ENCODE measurements at regions not wholly inside any gene's neighbourhood (a gene's known extent, or its start where the extent isn't known, plus 50 kb on each side); places are given as distances from the start of the nearest gene placed in this dataset.
"Not testable (repeated sequence)": the region's sequence is repeated elsewhere in the genome, so short reads cannot be mapped to it uniquely, and the experiment has no call there.

GRCh38 chr1:157460381-157460780 lies 91.9 kb downstream of the FCRL5 start:
- no peak for DNase-seq (ENCODE audit: low read depth in 2 of 2)

DNA sequence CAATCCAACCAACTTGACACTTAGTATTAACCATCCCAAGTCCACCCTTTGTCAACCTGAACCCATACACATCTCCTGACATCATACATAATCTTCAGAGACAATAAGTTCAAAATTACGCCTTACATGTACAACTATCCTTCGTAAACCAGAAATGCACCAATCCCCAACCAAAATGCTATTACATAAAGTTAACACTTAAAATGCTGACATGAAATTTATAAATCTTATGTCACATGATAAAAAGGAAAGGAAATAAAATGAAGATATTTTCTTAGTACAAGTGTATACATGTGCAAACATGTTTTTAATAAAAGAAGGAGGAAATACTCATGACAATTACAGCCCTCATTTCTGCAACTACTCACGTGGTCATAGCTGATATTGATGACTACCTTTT lies 95.0 kb downstream of the FCRL5 start:
- DNase-seq (ENCODE audit: low read depth in 2 of 2), result no peak

- no peak for DNase-seq (ENCODE audit: low read depth in 2 of 2)
Observed at GRCh38 chr1:157455318-157455717, 97.0 kb downstream of the FCRL5 start.

DNA sequence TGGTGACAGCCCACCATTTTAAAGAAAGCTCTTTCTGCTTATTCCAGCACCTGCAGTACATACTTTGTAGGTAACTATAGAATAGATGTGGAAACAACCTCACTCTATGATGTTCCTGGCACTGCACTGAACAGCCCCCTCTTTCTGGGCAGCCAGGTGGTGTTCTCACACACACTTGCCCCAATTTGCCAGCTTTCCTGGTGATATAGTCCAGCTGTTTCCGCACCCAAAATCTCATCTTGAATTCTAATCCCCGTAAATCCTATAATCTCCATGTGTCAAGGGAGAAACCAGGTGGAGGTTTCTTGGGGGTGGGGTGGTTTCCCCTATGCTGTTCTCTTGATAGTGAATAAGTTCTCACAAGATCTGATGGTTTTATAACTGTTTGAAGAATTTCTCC lies 102.2 kb downstream of the FCRL5 start:
- DNase-seq (ENCODE audit: low read depth in 2 of 2), result no peak

DNA sequence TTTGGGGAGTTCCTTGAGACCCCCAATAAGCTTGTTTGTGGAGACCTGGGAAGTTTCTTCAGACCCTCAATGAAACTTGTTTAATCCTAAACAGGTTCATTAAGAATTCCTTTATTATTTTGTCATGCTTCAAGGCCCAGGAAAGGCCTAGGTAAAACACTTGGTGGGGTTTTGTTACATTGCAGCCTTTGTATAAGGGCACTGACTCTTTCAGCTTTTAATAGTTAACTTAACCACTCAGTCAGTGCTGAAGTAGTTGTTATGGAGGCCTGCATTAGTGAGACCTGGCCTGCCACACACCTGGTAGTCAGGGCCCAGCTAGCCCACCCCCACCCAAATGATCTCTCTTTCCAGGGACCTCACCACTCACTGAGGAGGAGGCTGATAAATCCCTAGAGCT lies 103.7 kb downstream of the FCRL5 start:
- DNase-seq (ENCODE audit: low read depth in 2 of 2), result no peak

- DNase-seq (ENCODE audit: low read depth in 2 of 2), result not testable (repeated sequence)
Observed at GRCh38 chr1:157446356-157446755, 106.0 kb downstream of the FCRL5 start.

DNA sequence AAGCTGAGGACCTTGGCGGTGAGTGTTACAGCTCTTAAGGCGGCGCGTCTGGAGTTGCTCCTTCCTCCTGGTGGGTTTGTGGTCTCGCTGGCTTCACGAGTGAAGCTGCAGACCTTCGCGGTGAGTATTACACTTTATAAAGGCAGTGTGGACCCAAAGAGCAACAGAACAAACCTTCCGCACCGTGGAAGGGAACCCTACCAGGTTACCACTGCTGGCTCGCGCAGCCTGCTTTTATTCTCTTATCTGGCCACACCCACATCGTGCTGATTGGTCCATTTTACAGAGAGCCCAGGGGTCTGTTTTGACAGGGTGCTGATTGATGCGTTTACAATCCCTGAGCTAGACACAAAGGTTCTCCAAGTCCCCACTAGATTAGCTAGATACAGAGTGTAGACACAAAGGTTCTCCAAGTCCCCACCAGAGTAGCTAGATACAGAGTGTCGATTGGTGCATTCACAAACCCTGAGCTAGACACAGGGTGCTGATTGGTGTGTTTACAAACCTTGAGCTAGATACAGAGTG lies 106.6 kb downstream of the FCRL5 start:
- DNase-seq (ENCODE audit: low read depth in 2 of 2), result not testable (repeated sequence)

DNA sequence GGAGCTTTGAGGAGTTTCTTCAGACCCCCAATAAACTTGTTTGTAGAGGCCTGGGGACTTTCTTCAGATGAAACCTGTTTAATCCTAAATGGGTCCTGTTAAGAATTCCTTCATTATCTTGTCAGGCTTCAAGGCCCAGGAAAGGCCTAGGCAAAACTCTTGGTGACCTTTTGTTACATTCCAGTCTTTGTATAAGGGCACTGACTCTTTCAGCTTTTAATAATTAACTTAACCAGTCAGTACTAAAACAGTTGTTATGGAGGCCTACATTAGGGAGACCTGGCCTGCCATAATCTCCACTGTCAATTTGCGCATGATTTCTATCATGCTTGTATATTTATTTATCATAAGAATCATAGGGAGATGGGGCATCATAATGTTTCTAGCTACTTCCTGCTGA lies 110.2 kb downstream of the FCRL5 start:
- no peak for DNase-seq (ENCODE audit: low read depth in 2 of 2)

DNA sequence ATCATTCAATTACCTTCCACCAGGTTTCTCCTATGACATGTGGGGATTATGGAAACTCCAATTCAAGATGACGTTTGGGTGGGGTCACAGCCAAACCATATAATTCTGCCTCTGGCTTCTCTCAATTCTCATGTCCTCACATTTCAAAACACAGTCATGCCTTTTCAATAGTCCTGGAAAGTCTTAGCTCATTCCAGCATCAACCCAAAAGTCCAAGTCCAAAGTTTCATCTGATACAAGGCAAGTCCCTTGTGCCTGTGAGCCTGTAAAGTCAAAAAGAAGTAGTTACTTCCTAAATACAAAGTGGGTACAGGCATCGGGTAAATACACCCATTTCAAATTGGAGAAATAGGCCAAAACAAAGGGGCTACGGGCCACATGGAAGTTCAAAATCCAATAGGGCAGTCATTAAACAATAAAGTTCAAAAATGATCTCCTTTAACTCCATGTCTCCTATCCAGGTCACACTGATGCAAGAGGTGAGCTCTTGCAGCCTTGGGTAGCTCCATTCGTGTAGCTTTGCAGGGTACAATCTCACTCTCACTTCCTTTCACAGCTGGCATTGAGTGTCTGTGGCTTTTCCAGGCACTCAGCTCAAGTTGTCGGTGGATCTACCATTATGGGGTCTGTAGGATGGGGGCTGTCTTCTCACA lies 112.9 kb downstream of the FCRL5 start:
- no peak for DNase-seq (ENCODE audit: low read depth in 2 of 2)

DNA sequence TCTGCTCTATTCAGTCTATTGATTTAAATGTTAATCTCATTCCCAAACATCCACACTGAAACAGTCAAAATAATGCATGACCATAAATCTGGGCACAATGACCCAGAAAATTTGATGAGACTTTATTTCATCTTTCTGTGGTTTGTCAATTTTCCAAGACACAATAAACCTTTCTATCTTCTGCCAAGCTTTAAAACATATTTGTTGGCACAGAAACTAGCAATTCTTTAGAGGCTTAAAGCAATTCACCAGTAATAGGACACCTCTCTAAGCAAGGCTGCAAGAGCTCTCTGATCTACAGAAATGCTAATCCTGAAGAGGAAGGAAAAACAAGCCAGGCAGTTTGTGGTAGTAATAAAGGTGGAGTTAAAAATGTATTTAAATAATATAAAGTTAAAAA lies 113.7 kb downstream of the FCRL5 start:
- DNase-seq (ENCODE audit: low read depth in 2 of 2), result no peak

DNA sequence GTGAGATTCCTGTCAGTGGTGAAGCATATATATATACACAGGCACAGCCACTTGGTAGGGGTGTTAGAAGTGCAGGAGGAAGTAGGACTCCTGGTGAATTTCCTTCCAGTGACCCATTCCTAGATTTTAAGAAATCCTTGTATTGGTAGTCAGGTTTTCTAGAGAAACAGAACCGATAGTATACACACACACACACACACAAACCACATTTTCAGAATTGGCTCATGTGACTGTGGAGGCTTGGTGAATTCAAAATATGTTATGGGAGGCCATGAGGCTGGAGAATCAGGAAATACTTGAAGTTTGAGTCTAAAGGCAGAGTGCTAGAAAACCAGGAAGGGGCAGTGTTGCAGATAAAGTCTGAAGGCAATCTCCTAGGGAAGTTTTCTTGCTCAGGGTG lies 114.2 kb downstream of the FCRL5 start:
- no peak for DNase-seq (ENCODE audit: low read depth in 2 of 2)

- no peak for DNase-seq (ENCODE audit: low read depth in 2 of 2)
Observed at GRCh38 chr1:157437296-157437695, 115.0 kb downstream of the FCRL5 start.

DNA sequence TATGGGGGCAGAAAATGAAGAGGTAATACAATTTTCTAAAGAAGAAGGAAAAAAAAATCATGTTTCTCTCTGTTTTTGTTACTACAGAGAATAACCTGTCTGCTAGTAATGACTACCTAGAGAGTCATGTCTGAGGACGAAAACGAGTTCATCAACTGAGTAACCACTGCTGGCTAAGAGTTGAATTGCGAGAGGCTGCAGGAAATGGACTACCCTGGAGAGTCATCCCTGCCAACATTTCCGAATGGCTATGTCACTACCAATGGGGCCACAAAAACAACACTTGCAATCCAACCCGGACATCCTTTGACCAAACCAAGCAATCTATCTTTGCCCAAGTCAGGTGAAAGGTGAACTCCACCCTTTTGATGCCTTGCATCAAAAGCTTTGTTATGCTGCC lies 120.6 kb downstream of the FCRL5 start:
- DNase-seq (ENCODE audit: low read depth in 2 of 2), result no peak

DNA sequence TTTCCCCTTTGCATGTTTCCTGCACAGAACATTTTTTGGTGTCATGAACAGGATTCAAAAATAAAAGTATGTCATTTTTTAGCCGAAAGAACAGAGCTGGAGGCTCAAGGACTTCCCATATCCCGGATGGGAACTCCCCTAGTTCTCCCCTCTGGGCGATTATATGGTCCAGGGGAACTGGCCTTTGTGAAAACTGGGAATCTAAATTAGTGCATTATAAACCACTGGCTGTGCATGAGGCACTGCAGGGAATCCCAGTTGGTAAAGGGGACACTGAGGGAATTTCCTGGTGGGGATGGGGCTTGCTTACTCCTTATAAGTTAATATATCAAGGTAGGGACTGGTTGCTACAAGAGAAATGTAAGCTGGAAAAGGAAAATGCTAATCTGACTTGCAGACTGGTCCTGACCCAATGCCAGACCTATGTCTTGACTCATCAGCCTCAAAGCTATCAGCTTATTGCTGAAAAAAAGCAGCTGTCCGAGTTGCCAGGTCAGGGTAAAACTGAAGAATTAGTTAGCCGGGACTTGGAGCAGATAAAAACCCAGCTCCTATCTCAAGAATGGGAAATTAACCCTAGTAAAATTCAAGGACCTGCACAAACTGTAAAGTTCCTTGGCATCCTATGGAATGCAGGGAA lies 122.6 kb downstream of the FCRL5 start:
- no peak for DNase-seq (ENCODE audit: low read depth in 2 of 2)

- DNase-seq (ENCODE audit: low read depth in 2 of 2), result not testable (repeated sequence)
Observed at GRCh38 chr1:157423764-157424163, 128.6 kb downstream of the FCRL5 start.

GRCh38 chr1:157419845-157420542 lies 132.3 kb downstream of the FCRL5 start:
- no peak for DNase-seq (ENCODE audit: low read depth in 2 of 2)

DNA sequence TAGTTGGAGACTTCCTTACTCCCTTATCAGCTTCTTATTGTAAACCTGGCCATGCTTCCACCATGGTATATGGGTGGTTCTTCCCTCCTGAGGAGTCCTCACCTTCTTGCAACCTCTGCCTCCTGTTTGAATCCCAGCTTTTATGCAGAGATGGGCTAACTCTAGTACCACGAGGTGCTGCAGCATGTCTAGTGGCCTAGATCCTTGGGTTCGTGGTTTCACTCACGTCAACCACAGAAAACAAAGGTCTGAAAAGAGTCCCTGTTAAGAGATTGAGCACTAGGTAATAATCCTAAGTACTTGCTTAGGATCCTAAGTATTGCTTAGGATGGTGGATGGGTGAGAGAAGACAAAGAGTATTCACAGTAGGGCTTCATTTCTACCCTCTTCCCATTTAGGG lies 133.7 kb downstream of the FCRL5 start:
- DNase-seq (ENCODE audit: low read depth in 2 of 2), result no peak

DNA sequence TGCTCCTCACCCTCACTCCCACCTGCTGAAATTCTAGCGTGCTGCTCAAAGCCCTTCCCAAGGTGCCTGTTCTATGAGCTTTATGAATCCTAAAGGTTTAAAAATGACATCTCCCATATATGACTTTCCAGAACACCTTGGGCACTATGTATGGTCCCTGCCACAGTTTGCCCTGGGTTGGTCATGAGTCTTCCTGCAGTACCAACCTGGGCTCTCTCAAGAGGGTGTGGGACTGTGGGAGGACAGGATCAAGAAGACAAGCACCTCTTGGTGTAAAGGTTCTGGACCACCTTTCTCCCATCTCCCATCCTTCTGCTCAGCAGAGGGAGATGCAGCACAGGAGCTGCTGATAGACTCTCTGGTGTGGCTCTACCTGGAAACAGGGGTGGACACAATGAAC lies 134.1 kb downstream of the FCRL5 start:
- DNase-seq (ENCODE audit: low read depth in 2 of 2), result no peak

GRCh38 chr1:157415661-157416060 lies 136.7 kb downstream of the FCRL5 start:
- no peak for DNase-seq (ENCODE audit: low read depth in 2 of 2)

DNA sequence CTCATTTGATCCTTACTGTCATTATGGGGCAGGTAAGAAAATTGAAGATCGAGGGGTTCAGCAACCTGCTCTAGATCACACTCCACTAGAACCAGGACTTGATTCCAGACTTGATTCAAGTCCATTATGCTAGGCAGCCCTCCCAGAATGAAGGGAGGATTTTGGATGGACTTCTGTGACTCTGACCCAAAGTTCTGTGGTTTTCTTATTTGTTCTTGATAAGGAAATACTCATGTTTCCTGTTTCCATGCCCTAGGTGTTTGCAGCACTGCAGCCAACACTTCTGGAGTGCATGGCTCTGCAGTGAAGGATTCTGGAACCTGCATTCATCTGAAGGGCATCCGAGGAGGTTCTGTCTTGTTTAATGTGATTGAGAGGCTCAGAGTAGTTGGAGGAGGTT lies 140.0 kb downstream of the FCRL5 start:
- no peak for DNase-seq (ENCODE audit: low read depth in 2 of 2)

GRCh38 chr1:157411769-157412168 lies 140.5 kb downstream of the FCRL5 start:
- DNase-seq (ENCODE audit: low read depth in 2 of 2), result no peak

- no peak for DNase-seq (ENCODE audit: low read depth in 2 of 2)
Observed at GRCh38 chr1:157411064-157411463, 141.3 kb downstream of the FCRL5 start.

DNA sequence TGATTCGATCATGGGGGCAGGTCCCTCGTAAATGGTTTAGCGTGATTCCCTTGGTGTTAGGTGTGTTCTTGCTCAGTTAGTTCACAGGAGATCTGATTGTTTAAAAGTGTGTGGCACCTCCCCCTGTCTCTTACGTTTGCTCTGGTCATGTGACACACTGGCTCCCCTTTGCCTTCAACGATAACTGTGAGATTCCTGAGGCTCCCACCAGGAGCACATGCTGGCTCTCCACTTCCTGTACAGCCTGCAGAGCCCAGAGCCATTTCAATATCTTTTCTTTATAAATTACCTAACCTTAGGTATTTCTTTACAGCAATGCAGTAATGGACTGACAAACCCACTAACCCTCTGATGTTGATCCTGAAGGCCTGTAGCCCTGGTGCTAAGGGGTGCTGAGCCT lies 141.9 kb downstream of the FCRL5 start:
- DNase-seq (ENCODE audit: low read depth in 2 of 2), result no peak
